GM23338 (cell line): ENCODE measurements at regions not wholly inside any gene's neighbourhood (a gene's known extent, or its start where the extent isn't known, plus 50 kb on each side); places are given as distances from the start of the nearest gene placed in this dataset.
A peak's percentile ranks its signal among the peaks of the same experiment; 100 is the strongest.

Source experiments
- ATAC-seq: fragments of 200-7000 bp; cut with Tn5 transposase; 3 replicates; pipeline ENCODE4 v1.9.1; 2020
- DNase-seq: peaks from one replicate; pipeline ENCODE4 v3.0.0-alpha.2; 2015; ENCODE audit warnings: low spot score
- H2AFZ ChIP-seq: fragments of 200-600 bp; sonication (generic); 2 replicates; pipeline ENCODE4 v1.8.0; 2016; ENCODE audit warnings: antibody characterized with exemption, mild to moderate bottlenecking, moderate library complexity
- H3F3A ChIP-seq: fragments of 200-600 bp; sonication (generic); replicated peaks from 2 replicates; pipeline ENCODE4 v1.8.0; 2017; ENCODE audit warnings: antibody characterized with exemption, mixed run types, low read depth
- H3K27ac ChIP-seq: fragments of 200-600 bp; sonication (generic); 2 replicates; pipeline ENCODE4 v1.6.1; 2016; ENCODE audit warnings: low read depth
- H3K27me3 ChIP-seq: fragments of 200-600 bp; sonication (generic); 2 replicates; pipeline ENCODE4 v1.8.0; 2016; ENCODE audit warnings: mild to moderate bottlenecking, mixed run types, moderate library complexity; ENCODE audit not compliant: insufficient read depth
- H3K36me3 ChIP-seq: fragments of 200-600 bp; sonication (generic); 2 replicates; pipeline ENCODE4 v1.8.0; 2016; ENCODE audit warnings: mild to moderate bottlenecking; ENCODE audit not compliant: insufficient read depth
- H3K4me1 ChIP-seq: fragments of 200-600 bp; sonication (generic); 2 replicates; pipeline ENCODE4 v1.8.0; 2016; ENCODE audit warnings: mild to moderate bottlenecking, moderate library complexity; ENCODE audit not compliant: insufficient read depth
- H3K4me2 ChIP-seq: fragments of 200-600 bp; sonication (generic); 2 replicates; pipeline ENCODE4 v1.7.1; 2017; ENCODE audit warnings: mixed run types
- H3K4me3 ChIP-seq: fragments of 200-600 bp; sonication (generic); 2 replicates; pipeline ENCODE4 v1.6.1; 2016; ENCODE audit warnings: mixed run types
- H3K79me2 ChIP-seq: fragments of 200-600 bp; sonication (generic); replicated peaks from 2 replicates; pipeline ENCODE4 v1.8.0; 2017; ENCODE audit warnings: mild to moderate bottlenecking; ENCODE audit not compliant: insufficient read depth
- H3K9me2 ChIP-seq: fragments of 200-600 bp; sonication (generic); 2 replicates; pipeline ENCODE4 v1.8.0; 2017; ENCODE audit not compliant: insufficient read depth
- H4K20me1 ChIP-seq: fragments of 200-600 bp; sonication (generic); replicated peaks from 2 replicates; pipeline ENCODE4 v1.8.0; 2017; ENCODE audit warnings: mild to moderate bottlenecking; ENCODE audit not compliant: insufficient read depth
- H3K27ac Mint-ChIP-seq: 2 replicates; pipeline ENCODE4 v1.8.0; 2020; ENCODE audit warnings: inconsistent platforms, mild to moderate bottlenecking, moderate library complexity, mixed read lengths
- H3K27me3 Mint-ChIP-seq: 3 replicates; pipeline ENCODE4 v1.8.0; 2022; ENCODE audit warnings: low read depth, mild to moderate bottlenecking, moderate library complexity, mixed read lengths, inconsistent platforms; ENCODE audit not compliant: insufficient read depth, poor library complexity
- H3K36me3 Mint-ChIP-seq: 3 replicates; pipeline ENCODE4 v1.8.0; 2021; ENCODE audit warnings: low read depth, mild to moderate bottlenecking, inconsistent platforms, moderate library complexity, mixed read lengths
- H3K4me1 Mint-ChIP-seq: 3 replicates; pipeline ENCODE4 v1.8.0; 2020; ENCODE audit warnings: mild to moderate bottlenecking, inconsistent platforms, mixed read lengths
- H3K4me3 Mint-ChIP-seq: 3 replicates; pipeline ENCODE4 v1.8.0; 2021; ENCODE audit warnings: moderate library complexity, mild to moderate bottlenecking, inconsistent platforms, mixed read lengths
- H3K9me3 Mint-ChIP-seq: 3 replicates; pipeline ENCODE4 v1.8.0; 2020; ENCODE audit warnings: moderate library complexity, mild to moderate bottlenecking, inconsistent platforms, mixed read lengths
- CREB1 ChIP-seq: fragments of 250-450 bp; sonication (Bioruptor Pico); IDR thresholded peaks from 2 replicates; pipeline ENCODE4 v1.5.0; 2020; ENCODE audit warnings: low read depth, mild to moderate bottlenecking, moderate library complexity
- EZH2 ChIP-seq: fragments of 200-600 bp; sonication (generic); IDR thresholded peaks from one replicate; pipeline ENCODE4 v1.8.0; 2017; ENCODE audit warnings: antibody characterized with exemption, mild to moderate bottlenecking, low read depth; ENCODE audit not compliant: unreplicated experiment
- POLR2AphosphoS5 ChIP-seq: IDR thresholded peaks from 2 replicates; pipeline ENCODE4 v1.6.1; 2016; ENCODE audit warnings: antibody characterized with exemption, low read depth
- STAT1 ChIP-seq: IDR thresholded peaks from one replicate; pipeline ENCODE4 v1.6.1; 2016; ENCODE audit warnings: antibody characterized with exemption; ENCODE audit not compliant: unreplicated experiment
- ZNF114 ChIP-seq: fragments of 250-450 bp; sonication (Bioruptor Pico); IDR thresholded peaks from 2 replicates; pipeline ENCODE4 v1.5.0; 2020; ENCODE audit warnings: mild to moderate bottlenecking, moderate library complexity
- TF ChIP-seq, protein P1 (sequence below): IDR thresholded peaks from one replicate; pipeline ENCODE4 v1.6.1; 2018; ENCODE audit warnings: antibody characterized with exemption; ENCODE audit not compliant: unreplicated experiment
- TF ChIP-seq, protein P2 (sequence below): IDR thresholded peaks from 2 replicates; pipeline ENCODE4 v1.6.1; 2016; ENCODE audit warnings: antibody characterized with exemption

DNA sequence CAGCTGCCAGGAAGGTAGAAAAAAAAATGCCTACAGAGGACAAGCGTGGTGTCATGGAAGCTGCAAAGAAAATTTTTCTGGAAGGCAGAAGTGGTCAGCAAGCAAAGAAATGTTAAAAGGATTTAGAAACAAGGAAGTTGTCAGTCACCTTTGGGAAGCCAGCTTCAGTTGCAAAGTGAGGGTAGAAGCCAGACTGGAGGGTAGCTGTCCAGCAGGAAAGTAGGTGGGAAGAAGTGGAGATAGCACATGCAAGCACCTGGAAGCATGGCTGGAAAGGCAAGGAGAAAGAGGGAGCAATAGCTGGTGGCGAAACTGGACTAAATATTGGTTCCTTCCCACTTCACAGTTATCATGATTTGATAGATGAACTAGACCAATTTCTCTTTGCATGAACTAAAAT lies 54.3 kb downstream of the ADRB2 start:
- Histone ChIP-seq H4K20me1 (no peaks in the 10 kb centered on the region), H3K9me2 (peaks cover 6% of the 10 kb centered on the region), H3K79me2 (no peaks in the 10 kb centered on the region), H3K27ac (no peak overlapping the region), H3F3A (no peaks in the 10 kb centered on the region), H3K4me2 (no peak overlapping the region), H2AFZ (no peak overlapping the region), H3K27me3 (no peaks in the 10 kb centered on the region), H3K36me3 (no peaks in the 10 kb centered on the region), H3K4me3 (no peak overlapping the region), H3K4me1 (no peaks in the 10 kb centered on the region)
- TF ChIP-seq, protein P1, sequence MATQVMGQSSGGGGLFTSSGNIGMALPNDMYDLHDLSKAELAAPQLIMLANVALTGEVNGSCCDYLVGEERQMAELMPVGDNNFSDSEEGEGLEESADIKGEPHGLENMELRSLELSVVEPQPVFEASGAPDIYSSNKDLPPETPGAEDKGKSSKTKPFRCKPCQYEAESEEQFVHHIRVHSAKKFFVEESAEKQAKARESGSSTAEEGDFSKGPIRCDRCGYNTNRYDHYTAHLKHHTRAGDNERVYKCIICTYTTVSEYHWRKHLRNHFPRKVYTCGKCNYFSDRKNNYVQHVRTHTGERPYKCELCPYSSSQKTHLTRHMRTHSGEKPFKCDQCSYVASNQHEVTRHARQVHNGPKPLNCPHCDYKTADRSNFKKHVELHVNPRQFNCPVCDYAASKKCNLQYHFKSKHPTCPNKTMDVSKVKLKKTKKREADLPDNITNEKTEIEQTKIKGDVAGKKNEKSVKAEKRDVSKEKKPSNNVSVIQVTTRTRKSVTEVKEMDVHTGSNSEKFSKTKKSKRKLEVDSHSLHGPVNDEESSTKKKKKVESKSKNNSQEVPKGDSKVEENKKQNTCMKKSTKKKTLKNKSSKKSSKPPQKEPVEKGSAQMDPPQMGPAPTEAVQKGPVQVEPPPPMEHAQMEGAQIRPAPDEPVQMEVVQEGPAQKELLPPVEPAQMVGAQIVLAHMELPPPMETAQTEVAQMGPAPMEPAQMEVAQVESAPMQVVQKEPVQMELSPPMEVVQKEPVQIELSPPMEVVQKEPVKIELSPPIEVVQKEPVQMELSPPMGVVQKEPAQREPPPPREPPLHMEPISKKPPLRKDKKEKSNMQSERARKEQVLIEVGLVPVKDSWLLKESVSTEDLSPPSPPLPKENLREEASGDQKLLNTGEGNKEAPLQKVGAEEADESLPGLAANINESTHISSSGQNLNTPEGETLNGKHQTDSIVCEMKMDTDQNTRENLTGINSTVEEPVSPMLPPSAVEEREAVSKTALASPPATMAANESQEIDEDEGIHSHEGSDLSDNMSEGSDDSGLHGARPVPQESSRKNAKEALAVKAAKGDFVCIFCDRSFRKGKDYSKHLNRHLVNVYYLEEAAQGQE, result peak; percentile 51
- TF ChIP-seq STAT1, result no peak
- DNase-seq (no peak), ATAC-seq (no peak)
- Mint-ChIP-seq H3K27me3 (no peaks in the 10 kb centered on the region), H3K4me3 (no peak overlapping the region), H3K36me3 (no peaks in the 10 kb centered on the region), H3K4me1 (peaks cover 6% of the 10 kb centered on the region), H3K9me3 (no peaks in the 10 kb centered on the region), H3K27ac (no peak overlapping the region)

DNA sequence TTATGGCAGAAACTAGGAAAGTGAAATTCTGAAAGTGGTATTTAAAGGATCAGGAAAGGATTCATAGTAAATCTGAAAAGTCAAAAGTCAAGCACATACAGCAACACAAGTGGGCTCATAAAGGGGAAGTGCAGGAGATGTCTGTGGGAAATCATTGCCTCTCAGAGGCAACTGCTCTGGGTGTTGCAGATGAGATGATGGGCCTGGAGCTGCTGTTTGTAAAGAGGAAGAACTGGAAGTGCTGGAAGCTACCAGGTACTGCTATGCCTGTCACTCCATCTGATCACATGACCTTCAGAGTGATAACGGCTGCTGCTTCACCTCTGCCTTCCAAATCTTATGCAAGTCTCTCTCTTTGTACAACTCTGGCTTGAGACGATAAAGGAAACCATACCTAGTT lies 55.9 kb downstream of the ADRB2 start:
- no peak overlapping the region for H3K4me3 ChIP-seq
- TF ChIP-seq CREB1 (no peak), ZNF114 (CRISPR knock-in tag) (no peak)
- no peaks in the 10 kb centered on the region for H3K9me3 Mint-ChIP-seq
- no peaks in the 10 kb centered on the region for H3F3A ChIP-seq
- H3K9me2 ChIP-seq, result peaks cover 10% of the 10 kb centered on the region
- no peak overlapping the region for H2AFZ ChIP-seq
- no peaks in the 10 kb centered on the region for H3K79me2 ChIP-seq
- H3K4me2 ChIP-seq, result no peak overlapping the region
- no peak overlapping the region for H3K27ac ChIP-seq
- H3K27me3 Mint-ChIP-seq, result no peaks in the 10 kb centered on the region
- no peaks in the 10 kb centered on the region for H4K20me1 ChIP-seq
- ATAC-seq (no peak), DNase-seq (no peak)
- no peaks in the 10 kb centered on the region for H3K4me1 ChIP-seq
- H3K4me3 Mint-ChIP-seq, result no peak overlapping the region
- H3K4me1 Mint-ChIP-seq, result peaks cover 6% of the 10 kb centered on the region
- no peaks in the 10 kb centered on the region for H3K36me3 ChIP-seq
- H3K36me3 Mint-ChIP-seq, result no peaks in the 10 kb centered on the region
- no peaks in the 10 kb centered on the region for H3K27me3 ChIP-seq
- no peak overlapping the region for H3K27ac Mint-ChIP-seq

DNA sequence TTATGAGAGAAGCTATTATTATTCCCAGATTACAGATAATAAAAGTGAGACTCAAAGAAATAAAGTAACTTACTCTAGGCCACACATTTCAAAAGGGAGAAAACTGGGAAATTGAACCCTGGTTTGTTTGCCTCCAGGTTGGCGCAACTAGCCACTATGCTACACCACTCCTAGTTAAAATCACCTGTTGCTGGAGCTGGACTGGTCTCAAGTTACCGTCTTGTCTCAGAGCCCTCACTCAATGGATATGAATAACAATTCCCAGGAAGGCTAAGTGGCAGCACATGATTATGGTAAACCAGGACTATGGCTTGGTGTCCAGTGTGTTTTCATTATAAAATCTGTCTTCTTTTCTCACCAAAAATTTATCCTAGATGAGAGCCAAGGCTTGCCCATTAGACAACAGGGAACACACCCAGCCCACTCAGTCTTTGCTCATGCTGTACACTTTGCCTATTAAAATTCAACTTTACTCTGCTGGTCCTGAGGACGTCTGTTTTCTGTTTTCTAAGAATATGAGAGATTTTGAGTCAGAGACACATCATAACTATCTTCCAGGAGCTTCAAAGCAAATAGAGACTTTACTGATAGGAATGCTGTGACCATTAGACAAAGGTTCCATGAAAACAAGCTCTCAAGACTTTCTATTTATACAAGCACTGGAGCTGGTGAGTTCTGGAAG lies 58.1 kb downstream of the ADRB2 start:
- Histone ChIP-seq H3K4me1 (no peaks in the 10 kb centered on the region), H4K20me1 (no peaks in the 10 kb centered on the region), H3K4me3 (no peak overlapping the region), H3K27me3 (no peaks in the 10 kb centered on the region), H3K79me2 (no peaks in the 10 kb centered on the region), H2AFZ (no peak overlapping the region), H3K36me3 (no peaks in the 10 kb centered on the region), H3K9me2 (peaks cover 16% of the 10 kb centered on the region), H3K27ac (no peak overlapping the region), H3F3A (no peaks in the 10 kb centered on the region), H3K4me2 (no peak overlapping the region)
- H3K4me3 Mint-ChIP-seq, result no peak overlapping the region
- ATAC-seq (no peak), DNase-seq (no peak)
- H3K27me3 Mint-ChIP-seq, result no peaks in the 10 kb centered on the region
- no peaks in the 10 kb centered on the region for H3K9me3 Mint-ChIP-seq
- TF ChIP-seq POLR2AphosphoS5 (no peak), EZH2 (no peak), CREB1 (no peak), STAT1 (no peak)
- TF ChIP-seq, protein P2, sequence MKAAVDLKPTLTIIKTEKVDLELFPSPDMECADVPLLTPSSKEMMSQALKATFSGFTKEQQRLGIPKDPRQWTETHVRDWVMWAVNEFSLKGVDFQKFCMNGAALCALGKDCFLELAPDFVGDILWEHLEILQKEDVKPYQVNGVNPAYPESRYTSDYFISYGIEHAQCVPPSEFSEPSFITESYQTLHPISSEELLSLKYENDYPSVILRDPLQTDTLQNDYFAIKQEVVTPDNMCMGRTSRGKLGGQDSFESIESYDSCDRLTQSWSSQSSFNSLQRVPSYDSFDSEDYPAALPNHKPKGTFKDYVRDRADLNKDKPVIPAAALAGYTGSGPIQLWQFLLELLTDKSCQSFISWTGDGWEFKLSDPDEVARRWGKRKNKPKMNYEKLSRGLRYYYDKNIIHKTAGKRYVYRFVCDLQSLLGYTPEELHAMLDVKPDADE, result no peak
- no peak overlapping the region for H3K27ac Mint-ChIP-seq
- H3K4me1 Mint-ChIP-seq, result peaks cover 6% of the 10 kb centered on the region
- no peaks in the 10 kb centered on the region for H3K36me3 Mint-ChIP-seq
